ENCODE measurements at regions not wholly inside any gene's neighbourhood (a gene's known extent, or its start where the extent isn't known, plus 50 kb on each side); places are given as distances from the start of the nearest gene placed in this dataset.

- WGBS, 2 donors, result 75 to 82% methylated on average over 2 of the region's 2 CpGs
- no peak for TF ChIP-seq POLR2A (IDR thresholded peaks at IDR 0.05)
- intact Hi-C loops (cut with DNase I; ENCODE audit: low total_unique reads), result no loop called here
- no peak for DNase-seq (ENCODE audit: low spot score in 2 of 2)
- H3K4me3 ChIP-seq (ENCODE audit: low read depth, poor library complexity, severe bottlenecking), result no peak overlapping the region
These were observed 305.9 kb upstream of the ITGA1 start for GRCh38 chr5:52481851-52482250.

DNA sequence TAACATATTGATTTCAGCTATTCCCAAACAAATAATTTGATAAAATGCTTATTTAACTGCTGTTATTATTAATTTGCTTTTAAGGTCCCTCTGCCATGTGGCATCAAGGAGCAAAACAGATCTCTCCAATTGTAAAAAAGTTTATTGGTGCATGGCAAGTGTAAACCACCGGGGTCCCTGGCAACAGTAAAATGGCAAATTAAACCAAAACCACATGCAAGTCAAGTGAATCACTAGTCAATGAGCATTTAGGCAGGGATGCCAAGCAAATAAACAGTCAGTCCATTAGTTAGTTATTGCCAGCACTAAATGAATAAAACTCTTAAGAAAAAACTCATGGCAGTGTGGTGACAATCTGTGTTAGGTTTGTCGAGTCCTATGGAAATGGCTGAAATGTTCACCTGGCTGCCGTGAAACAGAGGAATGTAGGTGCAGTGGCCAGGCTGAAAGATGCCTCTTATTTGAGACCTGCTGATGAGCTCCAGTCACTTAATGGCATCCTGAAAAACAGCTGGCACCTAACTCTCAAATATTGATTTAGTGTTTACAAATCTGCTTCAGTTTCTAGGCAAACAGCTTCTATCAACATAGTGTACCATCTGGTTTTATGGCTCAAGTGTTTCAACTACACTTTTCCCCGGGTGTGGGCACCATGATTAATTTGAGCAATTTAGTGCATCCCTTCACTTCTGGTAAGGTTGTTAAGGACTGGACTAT, 296.5 kb upstream of the ITGA1 start:
- no peak for TF ChIP-seq POLR2A (IDR thresholded peaks at IDR 0.05)
- TF ChIP-seq, protein P1, sequence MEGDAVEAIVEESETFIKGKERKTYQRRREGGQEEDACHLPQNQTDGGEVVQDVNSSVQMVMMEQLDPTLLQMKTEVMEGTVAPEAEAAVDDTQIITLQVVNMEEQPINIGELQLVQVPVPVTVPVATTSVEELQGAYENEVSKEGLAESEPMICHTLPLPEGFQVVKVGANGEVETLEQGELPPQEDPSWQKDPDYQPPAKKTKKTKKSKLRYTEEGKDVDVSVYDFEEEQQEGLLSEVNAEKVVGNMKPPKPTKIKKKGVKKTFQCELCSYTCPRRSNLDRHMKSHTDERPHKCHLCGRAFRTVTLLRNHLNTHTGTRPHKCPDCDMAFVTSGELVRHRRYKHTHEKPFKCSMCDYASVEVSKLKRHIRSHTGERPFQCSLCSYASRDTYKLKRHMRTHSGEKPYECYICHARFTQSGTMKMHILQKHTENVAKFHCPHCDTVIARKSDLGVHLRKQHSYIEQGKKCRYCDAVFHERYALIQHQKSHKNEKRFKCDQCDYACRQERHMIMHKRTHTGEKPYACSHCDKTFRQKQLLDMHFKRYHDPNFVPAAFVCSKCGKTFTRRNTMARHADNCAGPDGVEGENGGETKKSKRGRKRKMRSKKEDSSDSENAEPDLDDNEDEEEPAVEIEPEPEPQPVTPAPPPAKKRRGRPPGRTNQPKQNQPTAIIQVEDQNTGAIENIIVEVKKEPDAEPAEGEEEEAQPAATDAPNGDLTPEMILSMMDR (IDR thresholded peaks at IDR 0.05), result no peak
- no peak for DNase-seq (ENCODE audit: low spot score in 2 of 2)
- no peak overlapping the region for H3K4me3 ChIP-seq (ENCODE audit: low read depth, poor library complexity, severe bottlenecking)
- intact Hi-C loops (cut with DNase I; ENCODE audit: low total_unique reads), result no loop called here
- 33 to 58% methylated on average over 4 of the region's 4 CpGs for WGBS, 2 donors

GRCh38 chr5:52491818-52492217, 295.9 kb upstream of the ITGA1 start:
- no peak overlapping the region for H3K4me3 ChIP-seq (ENCODE audit: low read depth, poor library complexity, severe bottlenecking)
- DNase-seq (ENCODE audit: low spot score in 2 of 2), result no peak
- TF ChIP-seq, protein P1 (IDR thresholded peaks at IDR 0.05), result no peak
- TF ChIP-seq POLR2A (IDR thresholded peaks at IDR 0.05), result no peak
- intact Hi-C loops (cut with DNase I; ENCODE audit: low total_unique reads), result no loop called here

DNA sequence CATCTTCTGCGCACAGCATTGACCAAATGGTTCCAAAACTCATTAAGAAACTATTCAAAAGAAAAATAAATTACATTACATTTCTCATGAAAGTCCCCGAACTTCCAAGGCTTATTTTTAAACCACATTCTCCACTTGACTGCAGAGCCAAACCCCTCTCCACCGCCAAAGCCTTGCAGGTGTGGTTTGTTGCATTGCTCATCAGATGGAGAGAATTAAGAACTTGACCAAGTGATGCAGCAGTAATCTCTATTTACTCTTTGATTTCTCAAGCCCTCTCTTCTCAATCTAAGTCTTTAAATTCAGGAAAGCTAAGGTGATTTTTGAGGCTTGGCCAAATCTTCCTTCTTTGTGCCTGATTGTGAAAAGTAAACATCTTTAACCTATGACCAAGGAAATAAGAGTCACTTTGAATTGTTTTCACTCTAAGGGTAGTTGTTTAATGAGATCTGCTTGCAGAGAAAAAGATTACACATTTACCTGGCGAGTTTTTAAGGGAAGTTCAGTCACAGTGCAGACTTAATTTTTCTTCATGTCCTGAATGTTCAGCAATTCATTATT, 290.5 kb upstream of the ITGA1 start:
- H3K4me3 ChIP-seq (ENCODE audit: low read depth, poor library complexity, severe bottlenecking), result no peak overlapping the region

GRCh38 chr5:52498607-52499006, 289.1 kb upstream of the ITGA1 start:
- TF ChIP-seq, protein P1 (IDR thresholded peaks at IDR 0.05), result no peak
- no peak for TF ChIP-seq POLR2A (IDR thresholded peaks at IDR 0.05)
- DNase-seq (ENCODE audit: low spot score in 2 of 2), result no peak
- intact Hi-C loops (cut with DNase I; ENCODE audit: low total_unique reads), result no loop called here

More for the DNA sequence above, 290.5 kb upstream of the ITGA1 start:
- intact Hi-C loops (cut with DNase I; ENCODE audit: low total_unique reads), result no loop called here
- WGBS, 2 donors, result 73 to 77% methylated on average over 4 of the region's 4 CpGs
- TF ChIP-seq, protein P1 (IDR thresholded peaks at IDR 0.05), result no peak
- no peak for DNase-seq (ENCODE audit: low spot score in 2 of 2)

GRCh38 chr5:52502460-52502999, 285.2 kb upstream of the ITGA1 start:
- intact Hi-C loops (cut with DNase I; ENCODE audit: low total_unique reads), result no loop called here
- no peak for DNase-seq (ENCODE audit: low spot score in 2 of 2)

More at GRCh38 chr5:52498607-52499006, 289.1 kb upstream of the ITGA1 start:
- H3K4me3 ChIP-seq (ENCODE audit: low read depth, poor library complexity, severe bottlenecking), result no peak overlapping the region

More at GRCh38 chr5:52502460-52502999, 285.2 kb upstream of the ITGA1 start:
- WGBS, 2 donors, result 87 to 89% methylated on average over 5 of the region's 5 CpGs
- no peak overlapping the region for H3K4me3 ChIP-seq (ENCODE audit: low read depth, poor library complexity, severe bottlenecking)
- TF ChIP-seq, protein P1 (IDR thresholded peaks at IDR 0.05), result no peak
- no peak for TF ChIP-seq POLR2A (IDR thresholded peaks at IDR 0.05)
